T47D (cell line): ENCODE measurements at regions not wholly inside any gene's neighbourhood (a gene's known extent, or its start where the extent isn't known, plus 50 kb on each side); places are given as distances from the start of the nearest gene placed in this dataset.

Source experiments
- DNase-seq, 2 experiments: peaks; one replicate each; pipeline versions ENCODE4 v3.0.0 to v3.0.0-alpha.2; 2011 to 2012; ENCODE audit warnings: low read depth in 1 of 2, low spot score in 1 of 2
- JUND ChIP-seq: IDR thresholded peaks from 2 replicates; pipeline ENCODE4 v1.6.1; 2012; ENCODE audit warnings: low read depth
- in situ Hi-C: cut with HindIII; loops from 2 replicates; pipeline ENCODE4 v1.10.0; 2016; ENCODE audit warnings: low sequenced_read_pairs, low pct_unique_long_range_greater_than_20kb

GRCh38 chr3:164640591-164640990, 437.7 kb downstream of the SI start:
- in situ Hi-C loops, result no loop called here
- no peak for TF ChIP-seq JUND
- peak in 1 of 2 experiments; percentile 64 for DNase-seq

- DNase-seq, result no peak
- in situ Hi-C loops, result no loop called here
- TF ChIP-seq JUND, result no peak
Measured at GRCh38 chr3:164620956-164621355, 457.3 kb downstream of the SI start.

- TF ChIP-seq JUND, result no peak
- no peak for DNase-seq
- in situ Hi-C loops, result no loop called here
Measured at GRCh38 chr3:164620423-164620822, 457.9 kb downstream of the SI start.

GRCh38 chr3:164612751-164613150, 465.5 kb downstream of the SI start:
- in situ Hi-C loops, result no loop called here
- no peak for TF ChIP-seq JUND
- DNase-seq, result no peak

- in situ Hi-C loops, result no loop called here
- no peak for TF ChIP-seq JUND
Measured at GRCh38 chr3:164608554-164609276, 469.6 kb downstream of the SI start.

GRCh38 chr3:164604687-164605086, 473.6 kb downstream of the SI start:
- in situ Hi-C loops, result no loop called here
- DNase-seq, result no peak
- no peak for TF ChIP-seq JUND

More at GRCh38 chr3:164608554-164609276, 469.6 kb downstream of the SI start:
- DNase-seq, result no peak

- no peak for DNase-seq
- in situ Hi-C loops, result no loop called here
- no peak for TF ChIP-seq JUND
Measured at GRCh38 chr3:164577667-164578210, 500.6 kb downstream of the SI start.

GRCh38 chr3:164572436-164572835, 505.9 kb downstream of the SI start:
- in situ Hi-C loops, result no loop called here
- no peak for DNase-seq

GRCh38 chr3:164550857-164551256, 527.4 kb downstream of the SI start:
- in situ Hi-C loops, result no loop called here
- peak in 1 of 2 experiments; percentile 54 for DNase-seq
- TF ChIP-seq JUND, result no peak

More at GRCh38 chr3:164572436-164572835, 505.9 kb downstream of the SI start:
- TF ChIP-seq JUND, result no peak

- no peak for TF ChIP-seq JUND
- in situ Hi-C loops, result no loop called here
- no peak for DNase-seq
Measured at GRCh38 chr3:164539215-164539614, 539.1 kb downstream of the SI start.

- in situ Hi-C loops, result no loop called here
- no peak for TF ChIP-seq JUND
- no peak for DNase-seq
Measured at GRCh38 chr3:164537485-164537884, 540.8 kb downstream of the SI start.

GRCh38 chr3:164533275-164533674, 545.0 kb downstream of the SI start:
- no peak for TF ChIP-seq JUND
- peak in 1 of 2 experiments; percentile 47 for DNase-seq
- in situ Hi-C loops, result no loop called here

GRCh38 chr3:164526250-164526649, 552.0 kb downstream of the SI start:
- in situ Hi-C loops, result no loop called here
- no peak for DNase-seq
- TF ChIP-seq JUND, result no peak
